ENCODE measurements at regions not wholly inside any gene's neighbourhood (a gene's known extent, or its start where the extent isn't known, plus 50 kb on each side); places are given as distances from the start of the nearest gene placed in this dataset.

DNA sequence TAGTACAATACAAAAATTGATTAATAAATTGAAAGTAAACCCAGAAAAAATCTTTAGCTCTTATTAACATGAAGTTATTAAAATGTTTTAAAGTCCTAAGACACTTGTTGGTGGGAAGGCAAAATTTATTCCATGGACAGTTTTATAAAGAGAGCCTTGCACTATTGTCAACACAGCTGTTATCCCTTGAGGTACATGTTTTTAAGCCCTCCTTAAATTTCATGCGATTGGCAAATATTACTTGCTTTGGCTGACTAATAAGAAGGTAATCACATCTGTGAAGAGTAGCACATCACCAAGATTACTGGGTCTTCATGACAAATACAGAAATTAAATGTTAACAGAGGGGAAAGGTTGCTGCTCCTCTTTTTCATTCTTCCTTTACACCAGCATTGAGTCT lies 611.1 kb downstream of the BRINP3 start:
- H3K36me3 ChIP-seq (ENCODE audit: low read depth), result no peaks in the 10 kb centered on the region
- H3K27ac ChIP-seq, result no peak overlapping the region
- no peaks in the 10 kb centered on the region for H4K20me1 ChIP-seq (ENCODE audit: insufficient read depth)
- ChIA-PET CTCF (no interaction called here), POLR2A (ENCODE audit: unreplicated experiment) (no interaction called here)
- no peaks in the 10 kb centered on the region; the same call in 1 of the 2 replicates for H3F3A ChIP-seq (ENCODE audit: insufficient read depth, low read depth)
- H3K27me3 ChIP-seq (ENCODE audit: insufficient read depth, low read depth), result no peaks in the 10 kb centered on the region
- no peaks in the 10 kb centered on the region for H3K79me2 ChIP-seq (ENCODE audit: low read depth)
- BruUV-seq (replicated peaks), result no TSS peak
- H3K9me2 ChIP-seq (ENCODE audit: insufficient read depth), result no peaks in the 10 kb centered on the region
- H3K4me3 ChIP-seq, result no peak overlapping the region
- H3K4me1 ChIP-seq (replicated peaks; ENCODE audit: insufficient read depth), result no peaks in the 10 kb centered on the region
- intact Hi-C loops (cut with micrococcal nuclease; ENCODE audit: unreplicated experiment), result no loop called here
- no peak overlapping the region for H3K4me2 ChIP-seq
- H2AFZ ChIP-seq, result 0 out of 2 replicates have a peak overlapping the region, but pooled peaks have one; percentile 37
- TF ChIP-seq EZH2 (IDR thresholded peaks at IDR 0.05; ENCODE audit: low read depth), result no peak
- TF ChIP-seq, protein P1, sequence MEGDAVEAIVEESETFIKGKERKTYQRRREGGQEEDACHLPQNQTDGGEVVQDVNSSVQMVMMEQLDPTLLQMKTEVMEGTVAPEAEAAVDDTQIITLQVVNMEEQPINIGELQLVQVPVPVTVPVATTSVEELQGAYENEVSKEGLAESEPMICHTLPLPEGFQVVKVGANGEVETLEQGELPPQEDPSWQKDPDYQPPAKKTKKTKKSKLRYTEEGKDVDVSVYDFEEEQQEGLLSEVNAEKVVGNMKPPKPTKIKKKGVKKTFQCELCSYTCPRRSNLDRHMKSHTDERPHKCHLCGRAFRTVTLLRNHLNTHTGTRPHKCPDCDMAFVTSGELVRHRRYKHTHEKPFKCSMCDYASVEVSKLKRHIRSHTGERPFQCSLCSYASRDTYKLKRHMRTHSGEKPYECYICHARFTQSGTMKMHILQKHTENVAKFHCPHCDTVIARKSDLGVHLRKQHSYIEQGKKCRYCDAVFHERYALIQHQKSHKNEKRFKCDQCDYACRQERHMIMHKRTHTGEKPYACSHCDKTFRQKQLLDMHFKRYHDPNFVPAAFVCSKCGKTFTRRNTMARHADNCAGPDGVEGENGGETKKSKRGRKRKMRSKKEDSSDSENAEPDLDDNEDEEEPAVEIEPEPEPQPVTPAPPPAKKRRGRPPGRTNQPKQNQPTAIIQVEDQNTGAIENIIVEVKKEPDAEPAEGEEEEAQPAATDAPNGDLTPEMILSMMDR (conservative IDR thresholded peaks at IDR 0.05), result no peak
- no peak for DNase-seq
- no peaks in the 10 kb centered on the region for H3K9me3 ChIP-seq (ENCODE audit: insufficient read depth, low read depth)

DNA sequence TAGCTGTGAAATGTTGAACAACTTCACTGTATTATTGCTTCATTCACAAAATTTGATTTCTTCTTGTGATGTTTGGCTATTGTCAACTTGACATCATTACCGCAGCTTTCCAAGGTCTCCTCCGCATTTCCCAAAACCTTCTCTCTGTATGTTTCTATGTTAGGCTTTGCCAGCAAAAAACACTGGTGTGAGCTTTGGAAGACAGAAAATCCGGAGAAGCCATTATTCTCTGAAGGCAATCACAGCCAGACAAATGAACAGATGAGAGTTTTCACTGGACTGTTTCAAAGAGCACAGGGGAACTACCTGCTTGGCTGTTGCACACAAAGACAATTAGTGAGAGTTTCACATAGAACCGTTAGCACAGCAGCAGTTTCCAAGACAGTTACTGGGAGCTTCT lies 609.6 kb downstream of the BRINP3 start:
- POLR2A ChIA-PET (ENCODE audit: unreplicated experiment), result no interaction called here
- intact Hi-C loops (cut with micrococcal nuclease; ENCODE audit: unreplicated experiment), result no loop called here

DNA sequence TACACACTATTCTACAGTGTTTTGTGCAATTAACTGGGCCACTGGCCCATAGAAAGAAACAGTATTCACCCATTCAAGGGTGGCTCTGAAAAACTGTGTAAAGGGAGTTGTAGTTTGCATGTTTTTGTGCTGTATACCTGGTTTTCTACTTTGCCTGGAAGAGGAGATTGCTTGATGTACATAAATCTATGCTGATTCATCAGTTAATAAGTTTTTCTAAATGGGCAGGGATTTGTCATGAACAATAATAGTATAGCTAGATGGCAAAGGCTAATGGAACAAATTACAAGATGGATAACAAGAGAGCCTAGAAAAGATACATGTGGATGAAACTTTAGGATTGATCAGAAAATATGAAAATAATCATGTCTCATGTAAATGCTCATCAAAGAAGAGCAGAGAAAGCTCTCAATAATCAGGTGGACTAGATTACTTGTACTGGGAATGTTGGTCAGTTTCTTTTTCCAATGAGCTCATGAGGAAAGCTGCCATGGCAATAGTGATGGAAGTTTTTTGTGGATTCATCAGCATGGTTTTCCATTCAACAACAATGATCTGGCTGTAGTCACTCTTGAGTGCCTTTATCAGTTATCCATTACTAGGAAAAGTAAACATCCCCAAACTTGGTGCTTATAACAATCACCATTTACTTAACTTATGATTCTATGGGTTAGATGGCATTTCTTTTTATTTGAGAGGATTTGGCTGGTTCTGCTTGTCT lies 602.8 kb downstream of the BRINP3 start:
- no peaks in the 10 kb centered on the region for H3F3A ChIP-seq (ENCODE audit: insufficient read depth, low read depth)
- H3K36me3 ChIP-seq (ENCODE audit: low read depth), result no peaks in the 10 kb centered on the region
- intact Hi-C loops (cut with micrococcal nuclease; ENCODE audit: unreplicated experiment), result no loop called here
- H4K20me1 ChIP-seq (ENCODE audit: insufficient read depth), result no peaks in the 10 kb centered on the region
- no peaks in the 10 kb centered on the region for H3K27me3 ChIP-seq (ENCODE audit: insufficient read depth, low read depth)
- ChIA-PET POLR2A (ENCODE audit: unreplicated experiment) (no interaction called here), CTCF (no interaction called here)
- no peaks in the 10 kb centered on the region for H3K79me2 ChIP-seq (ENCODE audit: low read depth)
- no peak overlapping the region for H3K4me2 ChIP-seq
- H3K4me1 ChIP-seq (replicated peaks; ENCODE audit: insufficient read depth), result no peaks in the 10 kb centered on the region
- H3K9me3 ChIP-seq (ENCODE audit: insufficient read depth, low read depth), result no peaks in the 10 kb centered on the region
- no peak overlapping the region for H3K4me3 ChIP-seq
- H2AFZ ChIP-seq, result no peak overlapping the region
- TF ChIP-seq, protein P1 (conservative IDR thresholded peaks at IDR 0.05), result no peak
- no peak for TF ChIP-seq EZH2 (IDR thresholded peaks at IDR 0.05; ENCODE audit: low read depth)
- no peak for DNase-seq
- no TSS peak for BruUV-seq (replicated peaks)
- no peak overlapping the region for H3K27ac ChIP-seq
- H3K9me2 ChIP-seq (ENCODE audit: insufficient read depth), result no peaks in the 10 kb centered on the region

More for the DNA sequence above, 609.6 kb downstream of the BRINP3 start:
- Histone ChIP-seq H3K4me1 (replicated peaks; ENCODE audit: insufficient read depth) (no peaks in the 10 kb centered on the region), H3K4me3 (no peak overlapping the region), H3K4me2 (no peak overlapping the region), H3K36me3 (ENCODE audit: low read depth) (no peaks in the 10 kb centered on the region), H3K9me2 (ENCODE audit: insufficient read depth) (no peaks in the 10 kb centered on the region), H3F3A (ENCODE audit: insufficient read depth, low read depth) (no peaks in the 10 kb centered on the region; the same call in 1 of the 2 replicates), H3K79me2 (ENCODE audit: low read depth) (no peaks in the 10 kb centered on the region), H4K20me1 (ENCODE audit: insufficient read depth) (no peaks in the 10 kb centered on the region), H3K9me3 (ENCODE audit: insufficient read depth, low read depth) (no peaks in the 10 kb centered on the region), H2AFZ (no peak overlapping the region), H3K27me3 (ENCODE audit: insufficient read depth, low read depth) (no peaks in the 10 kb centered on the region), H3K27ac (no peak overlapping the region)
- CTCF ChIA-PET, result no interaction called here
- DNase-seq, result no peak
- no TSS peak for BruUV-seq (replicated peaks)
- TF ChIP-seq EZH2 (IDR thresholded peaks at IDR 0.05; ENCODE audit: low read depth), result no peak
- TF ChIP-seq, protein P1 (conservative IDR thresholded peaks at IDR 0.05), result no peak

Data from PC-9 (cell line).